HCT116 (cell line): ENCODE measurements at regions not wholly inside any gene's neighbourhood (a gene's known extent, or its start where the extent isn't known, plus 50 kb on each side); places are given as distances from the start of the nearest gene placed in this dataset.

Experiments used
- ATAC-seq: fragments of 200-7000 bp; cut with Tn5 transposase; 2 replicates; pipeline ENCODE4 v1.9.1; 2020; ENCODE audit warnings: mild to moderate bottlenecking, moderate library complexity
- BruUV-seq: library from RNA; stranded (reverse); fragments of 400-500 nt; replicated peaks from 2 replicates; lab custom pipeline; 2021; lab: Mats Ljungman, UMichigan
- CTCF ChIA-PET: fragments of 300-600 bp; sonication (Branson Sonifier 250); formaldehyde crosslinking; loops from one replicate; lab custom pipeline; 2021; ENCODE audit warnings: antibody characterized with exemption; lab: Charles Lee
- POLR2A ChIA-PET: fragments of 300-600, 350-600 bp; sonication (Branson Sonifier 250); formaldehyde crosslinking; loops from one replicate; lab custom pipeline; 2021; ENCODE audit warnings: antibody characterized with exemption; lab: Charles Lee
- RAD21 ChIA-PET, 2 experiments: fragments of 300-600 bp; sonication (Branson Sonifier 250); formaldehyde crosslinking; loops; one replicate each; lab custom pipeline; 2023; ENCODE audit warnings: low total read pairs in 2 of 2; ENCODE audit not compliant: uncharacterized antibody in 2 of 2, unreplicated experiment in 2 of 2, low non-redundant PET in 1 of 2; lab: Charles Lee
- DNase-seq: peaks from one replicate; pipeline ENCODE4 v3.0.0-alpha.2; 2010; ENCODE audit warnings: low read depth, low spot score
- H2AFZ ChIP-seq: fragments of 200-600 bp; shearing (Covaris generic), sonication (generic); 2 replicates; pipeline ENCODE4 v1.6.1; 2017; ENCODE audit warnings: low read depth, mixed run types, mixed read lengths, antibody characterized with exemption, low read length; ENCODE audit not compliant: poor library complexity, severe bottlenecking
- H3K27ac ChIP-seq: 2 replicates; pipeline ENCODE4 v1.5.1; 2012; ENCODE audit warnings: low read depth, low read length
- H3K27me3 ChIP-seq: fragments of 200-600 bp; sonication (generic); 2 replicates; pipeline ENCODE4 v1.6.1; 2016; ENCODE audit warnings: mixed run types, low read length, mixed read lengths; ENCODE audit not compliant: insufficient read depth
- H3K36me3 ChIP-seq, 2 experiments: fragments of 200-500 bp in 1 of 2; fragments of 200-600 bp in 1 of 2; sonication (Bioruptor generic) in 1 of 2; sonication (generic) in 1 of 2; 2 replicates each; pipeline versions ENCODE4 v1.5.1 to v1.6.1; 2014 to 2016; ENCODE audit warnings: low read length in 2 of 2, inconsistent platforms in 1 of 2, mixed read lengths in 1 of 2, mixed run types in 1 of 2; ENCODE audit not compliant: insufficient read depth in 2 of 2, control insufficient read depth in 1 of 2
- H3K4me1 ChIP-seq, 2 experiments: fragments of 200-600 bp in 1 of 2; sonication (generic) in 1 of 2; 2 replicates each; pipeline versions ENCODE4 v1.5.1 to v1.6.1; 2012 to 2017; ENCODE audit warnings: low read length in 2 of 2, inconsistent platforms in 1 of 2, mild to moderate bottlenecking in 1 of 2, mixed read lengths in 1 of 2, mixed run types in 1 of 2, moderate library complexity in 1 of 2; ENCODE audit not compliant: insufficient read depth in 2 of 2, control insufficient read depth in 1 of 2
- H3K4me2 ChIP-seq: fragments of 200-600 bp; sonication (generic); 2 replicates; pipeline ENCODE4 v1.6.1; 2017; ENCODE audit warnings: mixed run types, low read length, mixed read lengths
- H3K4me3 ChIP-seq, 2 experiments: fragments of 200-600 bp in 1 of 2; sonication (generic) in 1 of 2; replicated peaks in 1 of 2; 2 replicates each; pipeline ENCODE4 v1.5.1; 2011 to 2016; ENCODE audit warnings: low read length in 2 of 2, control low read depth in 1 of 2, low read depth in 1 of 2, mild to moderate bottlenecking in 1 of 2, mixed read lengths in 1 of 2, mixed run types in 1 of 2
- H3K79me2 ChIP-seq: fragments of 200-600 bp; sonication (generic); 2 replicates; pipeline ENCODE4 v1.6.1; 2017; ENCODE audit warnings: mild to moderate bottlenecking, mixed run types, low read length, moderate library complexity, mixed read lengths; ENCODE audit not compliant: insufficient read depth
- H3K9ac ChIP-seq: fragments of 200-600 bp; sonication (generic); 2 replicates; pipeline ENCODE4 v1.6.1; 2016; ENCODE audit warnings: low read length, mixed read lengths
- H3K9me2 ChIP-seq: fragments of 200-600 bp; sonication (generic), shearing (Covaris generic); 2 replicates; pipeline ENCODE4 v1.6.1; 2017; ENCODE audit warnings: mixed run types, mild to moderate bottlenecking, moderate library complexity; ENCODE audit not compliant: insufficient read depth
- H3K9me3 ChIP-seq, 2 experiments: fragments of 200-500 bp in 1 of 2; fragments of 200-600 bp in 1 of 2; sonication (Bioruptor generic) in 1 of 2; sonication (generic) in 1 of 2; 2 replicates each; pipeline ENCODE4 v1.6.1; 2014 to 2017; ENCODE audit warnings: low read length in 2 of 2, mixed read lengths in 2 of 2, inconsistent platforms in 1 of 2, low read depth in 1 of 2, mild to moderate bottlenecking in 1 of 2, mixed run types in 1 of 2, moderate library complexity in 1 of 2; ENCODE audit not compliant: control insufficient read depth in 1 of 2, insufficient read depth in 1 of 2
- H4K20me1 ChIP-seq: fragments of 200-600 bp; sonication (generic), shearing (Covaris generic); 2 replicates; pipeline ENCODE4 v1.6.1; 2017; ENCODE audit warnings: mixed run types, mild to moderate bottlenecking, moderate library complexity; ENCODE audit not compliant: insufficient read depth
- CBX3 ChIP-seq: IDR thresholded peaks from 2 replicates; pipeline ENCODE4 v1.6.1; 2012; ENCODE audit warnings: low read depth
- CEBPB ChIP-seq: IDR thresholded peaks from 2 replicates; pipeline ENCODE4 v1.6.1; 2012; ENCODE audit warnings: low read depth
- CTCF ChIP-seq, 3 experiments: fragments of 200-600 bp in 1 of 3; sonication (generic) in 1 of 3; IDR thresholded peaks in 2 of 3; conservative IDR thresholded peaks in 1 of 3; 2 replicates each; pipeline ENCODE4 v1.5.1; 2012 to 2017; ENCODE audit warnings: low read depth in 2 of 3, low read length in 2 of 3, antibody characterized with exemption in 1 of 3, borderline replicate concordance in 1 of 3, control low read depth in 1 of 3, mild to moderate bottlenecking in 1 of 3, mixed read lengths in 1 of 3, mixed run types in 1 of 3, moderate library complexity in 1 of 3; ENCODE audit not compliant: insufficient read depth in 1 of 3
- EGR1 ChIP-seq: IDR thresholded peaks from 2 replicates; pipeline ENCODE4 v1.6.1; 2012; ENCODE audit warnings: low read depth
- FOSL1 ChIP-seq: IDR thresholded peaks from 2 replicates; pipeline ENCODE4 v1.6.1; 2012; ENCODE audit warnings: low read depth
- JUND ChIP-seq: IDR thresholded peaks from 2 replicates; pipeline ENCODE4 v1.6.1; 2012
- MAX ChIP-seq: IDR thresholded peaks from 2 replicates; pipeline ENCODE4 v1.6.1; 2012
- POLR2A ChIP-seq: IDR thresholded peaks from 2 replicates; pipeline ENCODE4 v1.7.0; 2011; ENCODE audit warnings: borderline replicate concordance; ENCODE audit not compliant: insufficient read depth, insufficient read length; ENCODE audit errors: extremely low read depth
- RAD21 ChIP-seq: IDR thresholded peaks from 2 replicates; pipeline ENCODE4 v1.6.1; 2012; ENCODE audit warnings: low read depth, mild to moderate bottlenecking
- REST ChIP-seq: IDR thresholded peaks from 2 replicates; pipeline ENCODE4 v1.6.1; 2012; ENCODE audit warnings: low read depth
- SRF ChIP-seq: IDR thresholded peaks from 2 replicates; pipeline ENCODE4 v1.6.1; 2012; ENCODE audit warnings: low read depth
- TCF7L2 ChIP-seq: IDR thresholded peaks from 2 replicates; pipeline ENCODE4 v1.7.0; 2011; ENCODE audit warnings: borderline replicate concordance, inconsistent platforms; ENCODE audit not compliant: insufficient read depth, insufficient read length; ENCODE audit errors: extremely low read depth
- YY1 ChIP-seq: IDR thresholded peaks from 2 replicates; pipeline ENCODE4 v1.6.1; 2011; ENCODE audit warnings: low read length, low read depth, moderate library complexity, mild to moderate bottlenecking; ENCODE audit not compliant: insufficient replicate concordance; ENCODE audit errors: extremely low read depth
- ZFX ChIP-seq: fragments of 450-650 bp; IDR thresholded peaks from 2 replicates; pipeline ENCODE4 v1.6.1; 2017
- ZNF274 ChIP-seq: fragments of 200-500 bp; sonication (Bioruptor generic); IDR thresholded peaks from 2 replicates; pipeline ENCODE4 v1.6.1; 2014; ENCODE audit warnings: mild to moderate bottlenecking, low read depth, low read length, inconsistent platforms
- intact Hi-C: fragments of 100-400 bp; cut with micrococcal nuclease; formaldehyde crosslinking; loops from 2 replicates; pipeline ENCODE4 v1.10.0; 2022

- no peak overlapping the region for H3K4me3 ChIP-seq
- TF ChIP-seq YY1 (no peak), ZFX (no peak), ZNF274 (no peak)
- no peaks in the 10 kb centered on the region for H3K27me3 ChIP-seq
- H3K27ac ChIP-seq = no peak overlapping the region
- no peak overlapping the region for H3K4me2 ChIP-seq
- no peaks in the 10 kb centered on the region for H3K4me1 ChIP-seq
- no peak for DNase-seq
- BruUV-seq = no TSS peak
- H4K20me1 ChIP-seq = no peaks in the 10 kb centered on the region
- intact Hi-C loops = no loop called here
- POLR2A ChIA-PET = no interaction called here
- H3K9ac ChIP-seq = no peak overlapping the region
- CTCF ChIA-PET = no interaction called here
- no peaks in the 10 kb centered on the region for H3K9me2 ChIP-seq
- H3K36me3 ChIP-seq = no peaks in the 10 kb centered on the region
- H2AFZ ChIP-seq = no peak overlapping the region
- RAD21 ChIA-PET = no interaction called here
- H3K79me2 ChIP-seq = no peaks in the 10 kb centered on the region
- peaks cover 15 to 32% of the 10 kb centered on the region in 2 experiments; a peak in 3 of 4 replicates for H3K9me3 ChIP-seq
- ATAC-seq = no peak
Measured at GRCh38 chr18:67600181-67601180, 84.0 kb upstream of the DSEL start.

GRCh38 chr18:67599277-67599676, 82.8 kb upstream of the DSEL start:
- no peak overlapping the region for H3K27ac ChIP-seq
- no peak overlapping the region for H3K4me3 ChIP-seq
- no peak overlapping the region for H2AFZ ChIP-seq
- peaks cover 15 to 39% of the 10 kb centered on the region in 2 experiments; a peak in 3 of 4 replicates for H3K9me3 ChIP-seq
- no peaks in the 10 kb centered on the region for H3K79me2 ChIP-seq
- H3K4me2 ChIP-seq = no peak overlapping the region
- no peaks in the 10 kb centered on the region for H3K9me2 ChIP-seq
- no peak for ATAC-seq
- ChIA-PET RAD21 (no interaction called here), POLR2A (no interaction called here), CTCF (no interaction called here)
- intact Hi-C loops = no loop called here
- no peak overlapping the region for H3K9ac ChIP-seq
- no peaks in the 10 kb centered on the region for H3K27me3 ChIP-seq
- no peaks in the 10 kb centered on the region for H3K36me3 ChIP-seq
- BruUV-seq = no TSS peak
- no peaks in the 10 kb centered on the region for H3K4me1 ChIP-seq
- DNase-seq = no peak
- no peaks in the 10 kb centered on the region for H4K20me1 ChIP-seq
- TF ChIP-seq CTCF (IDR thresholded peaks at IDR 0.05 in 2 of 3, conservative IDR thresholded peaks at IDR 0.05 in 1 of 3; ENCODE audit: borderline replicate concordance in 1 of 3, insufficient read depth in 1 of 3, low read depth in 2 of 3, low read length in 2 of 3) = no peak
- no peak for TF ChIP-seq SRF
- TF ChIP-seq CBX3 = no peak
- TF ChIP-seq RAD21 = no peak
- no peak for TF ChIP-seq TCF7L2
- TF ChIP-seq FOSL1 = no peak
- no peak for TF ChIP-seq POLR2A
- no peak for TF ChIP-seq MAX
- no peak for TF ChIP-seq EGR1
- TF ChIP-seq REST = no peak
- no peak for TF ChIP-seq CEBPB
- no peak for TF ChIP-seq JUND
